ENCODE measurements at regions not wholly inside any gene's neighbourhood (a gene's known extent, or its start where the extent isn't known, plus 50 kb on each side); places are given as distances from the start of the nearest gene placed in this dataset.

DNA sequence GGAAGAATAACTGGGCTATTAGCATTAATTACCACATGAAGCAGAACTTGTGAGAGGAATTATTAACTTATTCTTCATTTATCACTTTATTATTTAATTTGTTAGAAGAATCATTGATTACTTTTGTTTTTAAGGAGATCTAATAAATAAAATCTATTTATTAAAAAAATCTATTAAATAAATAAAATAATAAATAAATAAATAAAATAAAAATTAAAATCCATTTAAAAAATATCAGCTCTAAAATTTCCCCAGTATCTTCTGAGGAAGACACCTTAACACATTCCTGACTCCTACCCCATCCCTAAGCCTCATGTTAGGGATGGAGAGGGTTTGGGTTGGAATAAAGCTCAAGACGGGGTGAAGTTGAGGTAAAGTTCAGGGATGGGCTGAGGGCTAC lies 231.4 kb downstream of the CLIC5 start:
- Histone ChIP-seq H2AK9ac (replicated peaks; ENCODE audit: low read depth, low read length, poor library complexity) (no peak overlapping the region), H2BK5ac (ENCODE audit: low read depth, low read length, poor library complexity, severe bottlenecking) (no peak overlapping the region), H4K20me1 (ENCODE audit: insufficient read depth, low read length) (no peaks in the 10 kb centered on the region), H3K23ac (ENCODE audit: low read depth, low read length) (no peak overlapping the region), H3K4ac (ENCODE audit: low read depth, low read length) (no peak overlapping the region), H3K18ac (ENCODE audit: low read depth, low read length) (no peak overlapping the region), H2BK15ac (ENCODE audit: low read depth, low read length) (no peak overlapping the region), H3K4me3 (ENCODE audit: insufficient read depth, low read depth, low read length) (no peak overlapping the region), H2AFZ (replicated peaks; ENCODE audit: low read length, poor library complexity) (no peak overlapping the region), H3K9me3 (ENCODE audit: control insufficient read depth, insufficient read depth, low read length) (no peaks in the 10 kb centered on the region), H3K27me3 (ENCODE audit: control insufficient read depth, insufficient read depth, low read length) (peaks cover 7% of the 10 kb centered on the region), H3K36me3 (ENCODE audit: control insufficient read depth, insufficient read depth, low read length) (no peaks in the 10 kb centered on the region), H3K9ac (ENCODE audit: low read depth, low read length) (no peak overlapping the region), H3K56ac (ENCODE audit: extremely low read depth, insufficient read depth, low read length) (no peak overlapping the region), H4K8ac (ENCODE audit: low read depth in 2 of 2, low read length in 2 of 2) (no peak overlapping the region), H3K79me1 (ENCODE audit: low read depth in 1 of 2, low read length in 2 of 2) (no peaks in the 10 kb centered on the region), H3K4me1 (ENCODE audit: control insufficient read depth, insufficient read depth, low read length) (no peaks in the 10 kb centered on the region), H3K14ac (replicated peaks; ENCODE audit: low read depth, low read length) (no peak overlapping the region), H2AK5ac (ENCODE audit: low read depth, low read length) (no peak overlapping the region), H3K4me2 (ENCODE audit: low read depth, low read length) (no peak overlapping the region), H3K9me1 (ENCODE audit: insufficient read depth, low read length) (no peaks in the 10 kb centered on the region), H3K27ac (ENCODE audit: insufficient read depth, low read length) (no peak overlapping the region), H2BK20ac (ENCODE audit: low read depth, low read length) (no peak overlapping the region), H4K5ac (ENCODE audit: low read depth, low read length) (no peak overlapping the region), H4K91ac (ENCODE audit: insufficient read depth, low read depth, low read length) (no peak overlapping the region), H2BK120ac (ENCODE audit: low read depth, low read length) (no peak overlapping the region)
- TF ChIP-seq MXI1 (IDR thresholded peaks at IDR 0.05; ENCODE audit: borderline replicate concordance, low read depth, low read length) (no peak), NFE2L2 (IDR thresholded peaks at IDR 0.05; ENCODE audit: low read depth, low read length) (no peak), BHLHE40 (IDR thresholded peaks at IDR 0.05; ENCODE audit: low read depth, low read length) (no peak), MAZ (IDR thresholded peaks at IDR 0.05; ENCODE audit: borderline replicate concordance, low read depth, low read length) (no peak), MAFK (IDR thresholded peaks at IDR 0.05; ENCODE audit: low read depth, low read length) (no peak), CHD1 (IDR thresholded peaks at IDR 0.05; ENCODE audit: low read depth, low read length) (no peak), SMC3 (IDR thresholded peaks at IDR 0.05; ENCODE audit: low read depth, low read length) (no peak), RFX5 (IDR thresholded peaks at IDR 0.05; ENCODE audit: low read depth, low read length) (no peak), POLR2A (IDR thresholded peaks at IDR 0.05; ENCODE audit: low read depth, low read length) (no peak), FOS (IDR thresholded peaks at IDR 0.05; ENCODE audit: low read depth, low read length) (no peak), RAD21 (IDR thresholded peaks at IDR 0.05; ENCODE audit: low read length) (no peak), RCOR1 (IDR thresholded peaks at IDR 0.05; ENCODE audit: insufficient replicate concordance, low read length) (no peak), CEBPB (IDR thresholded peaks at IDR 0.05; ENCODE audit: low read depth, low read length) (no peak)
- TF ChIP-seq, protein P1, sequence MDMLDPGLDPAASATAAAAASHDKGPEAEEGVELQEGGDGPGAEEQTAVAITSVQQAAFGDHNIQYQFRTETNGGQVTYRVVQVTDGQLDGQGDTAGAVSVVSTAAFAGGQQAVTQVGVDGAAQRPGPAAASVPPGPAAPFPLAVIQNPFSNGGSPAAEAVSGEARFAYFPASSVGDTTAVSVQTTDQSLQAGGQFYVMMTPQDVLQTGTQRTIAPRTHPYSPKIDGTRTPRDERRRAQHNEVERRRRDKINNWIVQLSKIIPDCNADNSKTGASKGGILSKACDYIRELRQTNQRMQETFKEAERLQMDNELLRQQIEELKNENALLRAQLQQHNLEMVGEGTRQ (IDR thresholded peaks at IDR 0.05; ENCODE audit: low read depth, low read length) = no peak
- TF ChIP-seq, protein P2, sequence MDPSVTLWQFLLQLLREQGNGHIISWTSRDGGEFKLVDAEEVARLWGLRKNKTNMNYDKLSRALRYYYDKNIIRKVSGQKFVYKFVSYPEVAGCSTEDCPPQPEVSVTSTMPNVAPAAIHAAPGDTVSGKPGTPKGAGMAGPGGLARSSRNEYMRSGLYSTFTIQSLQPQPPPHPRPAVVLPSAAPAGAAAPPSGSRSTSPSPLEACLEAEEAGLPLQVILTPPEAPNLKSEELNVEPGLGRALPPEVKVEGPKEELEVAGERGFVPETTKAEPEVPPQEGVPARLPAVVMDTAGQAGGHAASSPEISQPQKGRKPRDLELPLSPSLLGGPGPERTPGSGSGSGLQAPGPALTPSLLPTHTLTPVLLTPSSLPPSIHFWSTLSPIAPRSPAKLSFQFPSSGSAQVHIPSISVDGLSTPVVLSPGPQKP (IDR thresholded peaks at IDR 0.05; ENCODE audit: borderline replicate concordance, low read depth, low read length) = no peak
- TF ChIP-seq, protein P3, sequence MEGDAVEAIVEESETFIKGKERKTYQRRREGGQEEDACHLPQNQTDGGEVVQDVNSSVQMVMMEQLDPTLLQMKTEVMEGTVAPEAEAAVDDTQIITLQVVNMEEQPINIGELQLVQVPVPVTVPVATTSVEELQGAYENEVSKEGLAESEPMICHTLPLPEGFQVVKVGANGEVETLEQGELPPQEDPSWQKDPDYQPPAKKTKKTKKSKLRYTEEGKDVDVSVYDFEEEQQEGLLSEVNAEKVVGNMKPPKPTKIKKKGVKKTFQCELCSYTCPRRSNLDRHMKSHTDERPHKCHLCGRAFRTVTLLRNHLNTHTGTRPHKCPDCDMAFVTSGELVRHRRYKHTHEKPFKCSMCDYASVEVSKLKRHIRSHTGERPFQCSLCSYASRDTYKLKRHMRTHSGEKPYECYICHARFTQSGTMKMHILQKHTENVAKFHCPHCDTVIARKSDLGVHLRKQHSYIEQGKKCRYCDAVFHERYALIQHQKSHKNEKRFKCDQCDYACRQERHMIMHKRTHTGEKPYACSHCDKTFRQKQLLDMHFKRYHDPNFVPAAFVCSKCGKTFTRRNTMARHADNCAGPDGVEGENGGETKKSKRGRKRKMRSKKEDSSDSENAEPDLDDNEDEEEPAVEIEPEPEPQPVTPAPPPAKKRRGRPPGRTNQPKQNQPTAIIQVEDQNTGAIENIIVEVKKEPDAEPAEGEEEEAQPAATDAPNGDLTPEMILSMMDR (conservative IDR thresholded peaks at IDR 0.05; ENCODE audit: low read depth, low read length) = no peak
- CTCF ChIA-PET = interaction anchor here (1.0 to 1.2 kb wide), 2 partner anchors 12 to 24 kb away, joined by 3 to 5 read pairs; no protein-coding TSS in a partner anchor
- intact Hi-C loops (cut with micrococcal nuclease) (no loop called here), dilution Hi-C loops (cut with HindIII; ENCODE audit: low sequenced_read_pairs, unreplicated experiment) (no loop called here), in situ Hi-C loops (cut with MboI; ENCODE audit: low sequenced_read_pairs) (no loop called here)
- no CpG with 5 or more reads among the region's 1 CpG for WGBS, 2 experiments (ENCODE audit: extremely low coverage in 2 of 2, insufficient read length in 1 of 2)
- no peak for ATAC-seq (ENCODE audit: low read depth)
- POLR2A ChIA-PET (ENCODE audit: unreplicated experiment) = no interaction called here
- no peak for DNase-seq
- BruUV-seq (replicated peaks) = no TSS peak
